GM21737 (cell line): ENCODE measurements at regions not wholly inside any gene's neighbourhood (a gene's known extent, or its start where the extent isn't known, plus 50 kb on each side); places are given as distances from the start of the nearest gene placed in this dataset.

Source experiments
- ATAC-seq: cut with Tn5 transposase; IDR thresholded peaks from one replicate; pipeline ENCODE4 v1.9.1; 2021; ENCODE audit warnings: mild to moderate bottlenecking, moderate library complexity; ENCODE audit not compliant: unreplicated experiment

DNA sequence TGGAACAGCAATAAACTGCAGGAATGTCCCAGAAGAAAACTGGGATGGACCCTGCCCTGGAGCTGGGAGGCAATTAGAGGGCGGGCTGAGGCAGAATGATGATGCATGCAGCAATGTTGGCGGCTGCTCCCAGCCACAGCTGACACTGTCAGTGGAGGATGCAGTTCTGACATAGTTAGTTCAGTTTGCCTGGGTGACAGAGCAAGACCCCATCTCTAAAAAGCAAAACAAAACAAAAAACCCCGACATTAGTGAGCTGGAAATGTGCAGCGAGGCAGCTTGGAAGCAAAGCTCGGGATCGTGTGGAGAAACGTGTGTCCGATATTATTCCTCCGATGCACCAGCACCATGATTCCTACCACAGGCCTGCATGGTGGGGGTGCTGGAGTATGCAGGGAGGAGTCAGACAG lies 110.1 kb upstream of the UQCRFS1 start:
- ATAC-seq, result no peak

DNA sequence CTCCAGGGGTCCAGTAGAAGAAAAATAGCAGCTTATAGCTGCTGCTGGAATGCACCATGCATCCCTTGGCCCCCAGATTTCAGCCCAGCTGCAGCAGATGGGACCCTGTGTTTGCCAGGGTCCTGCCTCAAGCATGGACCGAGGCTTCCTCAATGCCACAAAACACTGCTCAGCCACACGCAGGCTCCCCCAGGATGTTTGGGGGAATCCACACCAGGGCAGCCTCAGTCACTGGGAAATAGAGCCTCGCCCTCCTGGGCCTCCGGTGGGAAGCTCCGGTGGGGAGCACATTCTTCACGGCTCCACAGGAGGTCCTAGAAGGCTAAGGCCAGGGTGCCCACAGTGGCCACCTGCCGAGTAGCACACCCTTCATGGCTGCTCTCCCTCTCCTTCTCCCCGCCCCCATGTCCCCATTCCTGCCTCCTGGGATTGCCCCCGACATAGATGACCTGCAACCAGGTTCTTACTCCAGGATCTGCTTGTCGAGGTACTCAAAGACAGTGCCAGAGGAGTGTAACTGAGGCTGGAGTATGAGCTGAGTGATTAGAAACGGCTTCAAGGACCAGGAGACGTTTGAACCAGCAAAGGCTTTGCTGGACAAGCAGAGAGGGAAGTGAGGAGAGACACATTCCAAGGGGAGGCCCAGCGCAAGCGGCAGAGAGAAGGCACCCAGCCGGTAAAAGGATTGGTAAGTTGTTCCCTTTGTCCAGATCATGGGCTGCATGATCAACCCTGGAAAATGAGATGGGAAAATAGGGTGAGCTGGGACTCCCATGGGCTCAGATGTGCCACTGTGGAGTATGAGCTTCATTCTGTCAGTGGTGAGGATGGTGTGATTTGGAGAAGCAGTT lies 110.7 kb upstream of the UQCRFS1 start:
- no peak for ATAC-seq

DNA sequence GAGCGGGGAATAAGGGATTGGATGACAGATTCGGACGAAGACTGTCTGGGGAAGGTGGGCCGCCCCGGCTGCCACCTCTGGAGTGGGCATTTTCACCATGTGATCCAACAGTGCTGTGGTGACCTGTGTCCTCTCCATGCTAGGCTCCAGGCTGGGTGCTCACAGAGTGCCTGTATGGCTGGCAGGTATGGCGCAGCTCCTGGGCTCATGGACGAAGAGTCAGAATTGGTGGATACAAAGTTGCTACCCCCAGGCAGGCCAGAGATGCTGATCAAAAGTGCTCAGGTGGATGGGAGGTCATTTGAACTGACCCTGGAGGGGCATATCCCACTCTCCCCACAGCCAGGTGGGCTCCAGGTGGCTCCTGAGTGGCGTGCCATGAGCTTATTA lies 111.3 kb upstream of the UQCRFS1 start:
- ATAC-seq, result no peak

DNA sequence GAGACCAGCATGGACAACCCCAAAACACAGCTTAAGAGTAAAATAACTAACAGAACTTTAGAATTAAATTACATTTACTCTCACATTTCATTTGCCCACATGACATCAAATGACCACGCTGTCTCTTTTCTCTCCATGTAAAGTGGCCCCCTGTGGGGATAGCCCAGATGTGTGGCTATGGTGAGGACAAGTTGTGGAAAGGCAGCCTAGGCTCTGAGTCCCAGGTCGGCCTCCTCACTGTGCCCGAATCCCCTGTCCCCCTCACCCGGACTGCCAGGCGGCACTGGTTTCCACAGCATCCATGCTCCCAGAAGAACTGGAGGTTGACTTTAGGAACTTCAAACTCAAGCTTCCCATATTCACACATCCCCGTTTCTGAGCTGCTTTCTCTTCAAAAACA lies 111.8 kb upstream of the UQCRFS1 start:
- no peak for ATAC-seq

DNA sequence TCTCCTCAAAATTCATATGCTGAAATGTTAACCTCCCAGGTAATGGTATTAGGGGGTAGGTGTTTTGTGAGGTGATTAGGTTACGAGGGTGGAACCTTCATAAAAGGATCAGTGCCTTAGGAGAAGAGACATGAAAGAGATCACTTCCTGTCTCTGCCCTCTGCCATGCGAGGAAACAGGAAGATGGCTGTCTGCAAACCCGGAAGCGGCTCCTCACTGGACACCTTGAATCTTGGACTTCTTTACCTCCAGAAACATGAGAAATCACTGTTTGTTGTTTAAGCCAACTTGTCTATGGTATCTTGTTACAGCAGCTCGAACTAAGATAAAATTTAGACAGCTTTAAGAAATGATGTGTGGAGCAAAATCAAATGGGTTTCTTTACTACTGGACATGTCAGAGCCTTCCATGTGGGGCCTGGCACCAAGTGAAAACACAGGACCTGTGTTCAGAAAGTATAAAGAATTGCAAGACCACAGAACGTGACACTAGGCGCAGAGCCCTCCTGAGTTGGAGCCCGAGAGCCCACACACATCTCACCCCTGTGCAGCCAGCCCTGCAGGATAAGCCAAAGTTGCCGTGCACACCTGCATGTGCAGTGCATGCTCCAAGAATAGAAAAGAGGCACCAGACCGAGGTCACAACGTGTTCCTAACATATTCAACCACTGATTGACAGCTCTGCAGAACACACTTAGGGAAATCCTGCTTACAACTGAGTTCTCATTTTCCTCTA lies 112.5 kb upstream of the UQCRFS1 start:
- ATAC-seq, result no peak

DNA sequence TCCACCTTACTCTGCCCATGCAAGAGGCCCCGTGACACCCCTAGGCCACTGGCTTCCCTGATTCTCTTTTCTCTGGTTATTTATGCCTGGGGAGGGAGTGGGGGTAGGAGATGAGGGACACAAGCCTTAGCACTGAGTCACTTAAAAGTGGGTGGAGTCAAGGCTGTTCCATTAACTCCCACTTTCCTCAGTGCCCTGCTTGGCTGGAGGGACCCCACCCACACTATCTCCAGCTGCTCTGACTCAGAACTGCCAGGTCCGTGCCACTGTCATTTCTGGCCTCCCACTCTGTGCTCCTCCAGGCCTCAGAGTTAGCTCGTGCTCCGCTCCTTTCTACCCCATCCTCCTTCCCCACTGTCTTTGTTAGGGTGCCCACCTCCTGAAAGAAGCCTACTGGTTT lies 113.4 kb upstream of the UQCRFS1 start:
- no peak for ATAC-seq

DNA sequence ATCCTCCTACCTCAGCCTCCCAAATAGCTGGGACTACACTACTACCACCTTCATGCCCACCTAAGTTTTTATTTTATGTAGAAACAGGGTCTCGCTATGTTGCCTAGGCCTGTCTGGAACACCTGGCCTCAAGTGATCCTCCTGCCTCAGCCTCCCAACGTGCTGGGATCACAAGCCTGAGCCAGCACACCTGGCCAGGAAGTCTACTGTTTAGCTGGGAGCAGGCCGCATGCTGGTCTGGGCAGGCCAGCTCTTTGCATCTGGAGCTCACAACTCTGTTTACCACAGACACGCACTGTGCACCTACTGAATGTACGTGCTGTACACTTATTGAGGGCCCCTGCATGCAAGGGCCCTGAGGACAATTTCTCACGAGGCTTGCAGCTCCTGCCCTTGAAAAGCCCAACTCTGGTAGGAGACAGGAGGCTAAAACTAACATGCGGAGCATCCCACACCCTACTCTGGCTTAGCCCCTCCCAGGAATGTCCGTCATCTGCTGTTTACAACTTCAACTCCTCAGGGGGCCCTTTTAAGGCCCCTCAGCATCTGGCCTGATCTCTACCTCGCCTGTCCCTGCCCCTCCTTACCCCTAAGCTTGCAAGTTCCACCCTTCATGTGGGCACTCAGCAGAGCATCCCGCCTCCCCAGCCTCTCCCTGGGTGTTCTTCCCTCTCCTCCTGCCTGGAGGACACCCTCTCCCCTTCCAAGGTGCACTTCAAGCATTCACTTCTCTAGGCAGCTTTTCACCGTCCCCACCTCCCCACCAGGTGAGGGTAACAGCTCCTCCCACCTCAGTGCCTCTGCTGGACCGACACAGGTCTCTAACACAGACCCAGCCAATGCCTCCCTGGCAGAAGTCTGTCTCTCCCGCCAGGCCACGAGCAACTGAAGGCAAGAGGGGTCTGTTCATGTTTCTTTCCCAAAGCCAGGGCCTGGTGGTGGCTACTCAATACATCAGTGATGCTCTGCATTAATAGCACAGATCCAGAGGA lies 114.2 kb upstream of the UQCRFS1 start:
- ATAC-seq, result no peak

DNA sequence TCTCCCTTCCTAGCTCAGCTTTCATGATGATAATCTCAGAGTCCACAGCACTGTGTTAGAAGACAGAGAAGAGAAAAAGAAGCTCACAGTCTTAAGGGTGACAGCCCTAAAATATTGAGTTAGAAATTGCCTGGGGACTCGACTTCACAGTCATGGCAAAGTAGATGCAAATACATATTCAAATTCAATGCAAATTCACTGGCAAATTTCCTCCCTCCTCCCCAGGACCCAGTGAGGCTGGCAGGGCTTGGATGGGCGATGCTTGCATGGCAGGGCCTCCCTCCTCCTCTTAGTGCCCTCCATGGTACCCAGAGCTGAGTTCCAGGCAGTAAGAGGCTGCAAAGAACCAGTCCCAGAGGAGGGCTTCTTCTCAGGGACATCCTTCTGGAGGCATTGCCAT lies 115.6 kb upstream of the UQCRFS1 start:
- ATAC-seq, result no peak

DNA sequence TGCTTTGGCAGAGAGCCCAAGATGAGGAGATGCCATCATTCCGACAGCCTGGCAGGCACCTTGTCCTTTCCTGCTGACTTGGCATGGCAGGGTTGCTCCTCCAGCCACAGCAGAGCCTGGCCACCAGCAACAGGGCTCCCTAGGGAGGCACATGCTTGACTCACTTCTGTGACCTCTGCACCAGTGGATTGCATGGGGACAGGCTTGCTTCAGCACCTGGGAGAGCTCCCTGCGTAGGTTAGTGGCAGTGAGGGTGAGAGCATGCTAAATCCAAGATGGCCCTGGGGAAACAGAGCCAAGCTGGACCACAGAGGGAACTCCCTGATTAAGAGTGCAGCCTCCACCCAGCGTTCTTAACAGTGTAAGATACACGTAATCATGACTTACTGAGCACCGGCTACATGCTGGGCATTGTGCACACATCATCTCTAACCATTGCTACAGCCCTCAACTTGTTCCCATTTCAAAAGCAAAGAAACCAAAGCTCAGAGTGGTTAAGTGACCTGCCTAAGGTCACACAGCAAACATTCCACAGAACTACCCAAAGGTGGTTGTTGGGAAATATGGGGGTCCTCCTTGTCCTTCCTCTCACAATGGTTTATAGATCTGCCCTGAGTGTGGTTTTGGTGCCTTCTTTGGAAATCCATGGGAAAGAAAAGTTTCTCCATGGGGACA lies 116.6 kb upstream of the UQCRFS1 start:
- no peak for ATAC-seq

DNA sequence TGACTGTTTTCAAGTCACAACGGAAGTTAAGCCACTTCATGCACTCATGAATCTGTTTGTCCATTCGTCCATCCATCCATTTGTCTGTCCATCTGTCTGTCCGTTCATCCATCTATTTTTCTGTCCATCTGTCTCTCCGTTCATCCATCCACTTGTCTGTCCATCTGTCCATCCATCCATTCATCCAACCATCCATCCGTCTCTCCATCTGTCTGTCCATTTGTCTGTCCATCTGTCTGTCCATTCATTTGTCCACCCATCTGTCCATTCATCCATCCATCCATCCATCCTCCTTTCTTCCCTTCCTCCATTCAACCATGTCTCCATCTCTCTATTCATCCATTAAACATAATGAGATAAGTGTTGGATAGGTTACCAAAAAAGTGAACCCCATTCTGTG lies 123.5 kb upstream of the UQCRFS1 start:
- no peak for ATAC-seq

DNA sequence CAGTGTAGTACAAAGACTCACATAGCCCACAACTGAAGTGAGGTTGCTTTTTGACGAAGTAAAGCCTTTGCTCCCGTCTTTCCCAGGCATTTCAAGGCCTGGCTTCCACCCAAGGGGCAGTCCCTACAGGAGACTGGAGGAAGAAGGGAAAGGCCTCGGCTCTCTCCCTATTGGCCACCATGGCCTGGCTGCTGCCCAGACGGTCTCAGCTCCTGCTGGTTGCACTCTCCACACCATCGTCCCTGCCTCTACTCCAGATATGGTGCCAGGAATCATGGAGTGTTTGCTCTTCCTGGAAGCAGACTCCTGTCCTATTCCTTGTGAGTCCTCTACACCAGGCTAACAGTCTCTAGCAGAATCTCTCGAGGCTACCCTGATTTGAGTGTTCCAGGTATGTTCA lies 124.1 kb upstream of the UQCRFS1 start:
- ATAC-seq, result no peak

DNA sequence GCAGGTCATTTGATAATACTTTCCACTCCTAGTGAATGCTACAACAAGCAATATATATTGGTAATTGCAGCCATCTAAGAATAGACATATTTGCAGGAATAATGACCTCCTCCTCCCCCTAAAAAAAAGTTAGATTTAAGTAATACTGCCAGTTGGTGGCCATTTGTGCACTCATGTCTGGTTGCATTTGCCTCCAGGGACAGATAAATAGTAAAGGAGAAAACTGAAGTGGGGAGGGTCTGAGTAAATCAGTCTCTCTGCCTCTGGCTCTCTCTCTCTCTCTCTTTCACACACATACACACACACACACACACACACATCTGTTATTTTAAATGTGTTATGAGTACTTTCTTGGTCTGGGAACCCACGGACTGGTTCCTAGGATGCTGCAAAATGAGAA lies 125.5 kb upstream of the UQCRFS1 start:
- ATAC-seq, result no peak

DNA sequence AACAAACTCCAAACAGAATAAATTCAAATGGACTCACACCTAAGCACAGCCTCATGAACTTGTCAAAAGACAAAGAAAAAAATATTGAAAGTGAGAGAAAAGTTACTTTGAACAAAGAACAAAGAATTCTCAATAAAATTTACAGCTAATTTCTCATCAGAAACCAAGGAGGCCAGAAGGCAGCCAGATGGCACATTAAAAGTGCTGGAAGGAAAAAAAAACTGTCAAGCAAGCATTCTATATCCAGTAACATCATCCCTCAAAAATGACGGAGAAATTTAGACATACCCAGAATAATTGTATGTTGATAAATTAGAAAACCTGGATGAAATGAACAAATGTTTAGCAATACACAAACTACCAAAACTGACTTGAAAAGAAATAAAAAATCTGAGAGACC lies 129.8 kb upstream of the UQCRFS1 start:
- no peak for ATAC-seq

DNA sequence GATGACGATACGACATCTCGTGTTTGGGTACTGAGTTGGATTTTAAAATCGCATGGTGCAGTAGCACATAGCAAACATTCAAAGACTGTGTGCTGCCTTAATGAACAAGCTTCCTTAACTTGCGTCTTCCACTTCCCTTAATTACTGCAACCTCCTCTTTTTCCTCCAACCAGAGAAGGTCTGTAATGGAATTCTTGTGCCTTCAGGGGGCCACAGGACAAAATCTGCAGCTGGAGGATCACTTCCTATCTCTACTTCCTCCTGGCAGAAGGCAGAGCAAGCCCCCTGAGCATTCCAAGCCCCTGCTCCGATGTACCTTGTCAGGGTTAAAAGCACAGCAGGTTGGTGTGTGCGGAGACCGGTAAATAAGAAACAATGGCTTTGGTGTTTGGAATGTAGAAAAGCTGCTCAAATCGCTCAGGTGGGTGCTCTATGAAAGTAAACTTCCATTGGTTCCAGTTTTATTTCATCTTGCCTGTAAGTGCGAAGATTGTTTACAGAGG lies 151.3 kb upstream of the UQCRFS1 start:
- ATAC-seq, result no peak

DNA sequence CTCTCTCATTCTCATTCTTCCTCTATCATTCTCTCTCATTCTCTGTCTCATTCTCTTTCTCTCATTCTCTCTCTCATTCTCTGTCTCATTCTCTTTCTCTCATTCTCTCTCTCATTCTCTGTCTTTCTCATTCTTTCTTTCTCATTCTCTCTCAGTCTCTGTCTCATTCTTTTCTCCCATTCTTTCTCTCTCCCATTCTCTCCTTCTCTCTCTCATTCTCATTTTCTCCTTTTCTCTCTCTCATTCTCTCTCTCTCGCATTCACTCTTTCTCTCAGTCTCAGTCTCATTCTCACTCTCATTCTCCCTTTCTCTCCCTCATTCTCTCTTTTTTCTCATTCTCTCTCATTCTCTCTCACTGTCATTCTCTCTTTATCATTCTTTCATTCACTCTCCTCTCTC lies 152.0 kb upstream of the UQCRFS1 start:
- no peak for ATAC-seq

DNA sequence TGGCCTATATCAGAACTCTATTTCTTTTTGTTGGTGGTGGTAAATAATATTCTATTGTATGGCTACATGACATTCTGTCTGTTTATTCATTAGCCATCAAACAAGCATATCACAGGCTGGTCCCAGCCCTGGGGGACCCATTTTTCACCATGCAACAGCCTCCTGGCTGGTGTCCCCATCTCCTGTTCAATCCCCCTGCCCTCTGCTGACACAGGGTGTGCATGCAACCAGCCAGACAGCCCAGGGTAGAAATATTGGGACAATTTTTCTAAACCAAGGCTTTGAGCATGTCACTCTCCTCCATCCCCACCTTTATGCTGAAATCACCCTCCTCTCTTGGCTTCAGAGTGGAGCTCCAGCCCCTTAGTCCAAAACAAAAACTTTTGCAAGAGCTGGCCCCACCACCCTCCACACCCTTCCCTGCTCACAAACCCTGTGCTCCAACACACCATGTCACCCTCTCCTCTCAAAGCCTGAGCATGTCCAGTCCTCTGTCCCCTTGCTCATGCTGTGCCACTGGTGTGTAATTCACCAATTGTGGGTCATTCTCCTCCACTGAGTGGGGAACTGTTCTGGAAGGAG lies 153.0 kb upstream of the UQCRFS1 start:
- ATAC-seq, result no peak

DNA sequence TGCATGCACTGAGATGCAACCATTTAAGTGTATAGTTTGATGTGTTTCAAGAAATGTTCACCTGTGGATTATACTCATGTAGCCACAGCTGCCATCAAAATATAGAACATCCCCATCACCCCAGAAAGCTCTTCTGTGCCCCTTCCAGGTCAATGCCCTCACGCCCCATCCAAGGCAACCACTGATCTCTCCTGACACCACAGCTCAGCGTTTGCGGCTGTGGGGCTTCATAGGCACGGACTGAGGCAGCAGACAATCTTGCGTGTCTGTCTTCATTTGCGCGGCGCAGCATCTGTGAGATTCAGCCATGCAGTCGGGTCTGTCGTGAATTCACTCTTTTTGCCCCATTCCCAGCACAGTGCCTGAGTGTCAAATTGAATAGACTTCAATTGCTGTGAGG lies 153.8 kb upstream of the UQCRFS1 start:
- no peak for ATAC-seq

DNA sequence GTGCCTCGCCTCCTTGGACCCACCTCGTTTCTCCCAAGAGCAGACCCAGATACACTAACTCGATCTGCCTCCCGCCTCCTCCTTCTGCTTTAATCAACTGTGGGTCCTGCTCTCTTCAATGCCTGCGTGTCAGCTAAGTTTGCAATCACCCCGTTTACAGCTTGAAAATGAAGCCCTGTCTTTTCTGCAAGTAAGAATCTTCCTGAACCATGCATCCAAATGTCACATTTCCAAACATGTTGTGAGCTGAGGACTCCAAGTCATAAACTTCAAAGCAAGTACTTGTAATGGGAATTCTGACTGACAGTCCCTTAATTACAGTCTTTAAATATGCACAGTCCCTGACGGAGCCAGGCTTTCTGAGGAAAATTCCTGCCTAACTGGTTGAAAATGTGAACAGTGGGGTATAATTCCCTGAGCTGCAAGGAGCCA lies 154.9 kb upstream of the UQCRFS1 start:
- no peak for ATAC-seq

DNA sequence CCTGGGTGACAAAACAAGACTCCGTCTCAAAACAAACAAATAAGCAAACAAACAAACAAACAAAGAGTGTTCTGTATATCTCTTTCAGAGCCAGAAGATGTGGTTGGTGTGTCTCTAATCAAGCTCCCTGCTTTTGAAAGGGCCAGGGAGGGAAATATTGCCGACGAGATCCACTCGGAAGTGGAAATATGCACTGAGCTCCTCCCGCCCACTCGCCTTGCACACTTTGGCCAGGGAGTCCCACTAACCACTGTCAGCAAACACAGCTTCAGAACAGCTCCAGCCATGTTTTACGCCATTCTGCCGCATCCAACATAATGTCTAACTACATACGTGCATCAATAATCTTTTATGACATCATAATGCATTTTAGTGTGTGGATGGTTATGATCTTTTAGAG lies 155.5 kb upstream of the VSTM2B start:
- ATAC-seq, result no peak
